SIG-M5 treated with dmso at 0.1 percent for 504 hours (cell line): ENCODE measurements at regions not wholly inside any gene's neighbourhood (a gene's known extent, or its start where the extent isn't known, plus 50 kb on each side); places are given as distances from the start of the nearest gene placed in this dataset.
"Not testable (repeated sequence)": the region's sequence is repeated elsewhere in the genome, so short reads cannot be mapped to it uniquely, and the experiment has no call there.

Source experiments
- DNase-seq: peaks from one replicate; lab custom pipeline; 2025; ENCODE audit not compliant: unreplicated experiment; lab: John Stamatoyannopoulos, UW

GRCh38 chr2:235215248-235215647, 263.4 kb downstream of the SH3BP4 start:
- DNase-seq, result no peak

DNA sequence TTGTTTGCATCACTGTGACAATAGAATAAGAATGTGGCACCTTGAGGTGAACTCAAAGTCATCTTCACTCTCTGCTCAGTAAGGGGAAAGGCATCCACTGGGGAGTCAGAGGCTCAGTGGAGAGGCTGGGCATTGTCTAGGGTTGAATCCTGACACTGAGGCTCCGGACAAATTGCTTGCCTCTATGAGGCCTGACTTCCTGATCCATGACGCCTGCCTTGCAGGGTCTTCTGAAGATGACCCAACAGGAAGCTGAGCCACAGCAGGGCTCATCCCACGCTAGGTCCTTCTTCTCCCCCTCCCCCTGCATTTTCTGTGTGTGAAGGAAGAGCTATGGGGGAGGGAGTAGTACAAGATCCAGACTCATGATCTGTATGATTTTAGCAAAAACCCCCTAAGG, 265.1 kb downstream of the SH3BP4 start:
- DNase-seq, result no peak

GRCh38 chr2:235217846-235218245, 266.0 kb downstream of the SH3BP4 start:
- DNase-seq, result no peak

DNA sequence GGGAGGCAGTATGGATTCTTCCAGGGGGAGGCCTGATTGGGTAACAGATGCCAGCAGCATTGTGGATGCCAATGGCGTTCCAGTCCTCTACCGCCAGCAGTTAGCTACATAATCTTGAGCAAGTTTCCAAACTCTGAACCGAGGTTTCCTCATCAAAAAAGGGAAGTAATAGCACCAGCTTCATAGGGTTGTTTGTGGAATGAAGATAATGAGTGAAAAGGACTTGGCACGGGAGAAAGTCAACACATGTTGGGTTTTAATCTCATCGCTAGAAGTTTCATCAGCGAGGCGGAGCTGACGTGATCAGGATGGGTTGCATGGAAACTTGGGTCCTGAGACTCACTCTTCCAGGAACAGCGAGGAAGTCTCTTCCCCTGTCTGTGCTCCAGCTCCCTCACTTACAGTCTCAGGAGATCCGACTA, 266.7 kb downstream of the SH3BP4 start:
- peak; percentile 24 for DNase-seq

- DNase-seq, result no peak
These were observed 267.2 kb downstream of the SH3BP4 start for GRCh38 chr2:235219048-235219447.

DNA sequence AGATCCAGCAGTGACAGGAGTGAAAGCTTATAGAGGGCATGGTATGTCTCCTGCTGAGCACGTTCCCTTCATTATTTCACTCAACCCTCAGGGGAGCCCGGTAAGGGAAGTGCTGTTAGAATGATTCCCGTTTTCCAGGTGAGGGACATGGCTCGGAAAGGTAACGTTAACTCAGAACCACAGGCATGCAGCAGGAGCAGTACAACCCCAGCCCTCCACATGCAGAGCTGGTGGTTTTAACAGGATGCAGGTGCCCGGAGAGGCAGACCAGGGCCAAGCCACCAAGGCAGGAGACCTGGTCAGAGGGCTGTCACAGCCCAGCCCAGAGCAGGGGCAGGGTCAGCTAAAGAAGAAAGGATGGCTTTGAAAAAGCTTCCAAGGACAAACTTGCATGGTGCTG, 268.5 kb downstream of the SH3BP4 start:
- DNase-seq, result no peak

DNA sequence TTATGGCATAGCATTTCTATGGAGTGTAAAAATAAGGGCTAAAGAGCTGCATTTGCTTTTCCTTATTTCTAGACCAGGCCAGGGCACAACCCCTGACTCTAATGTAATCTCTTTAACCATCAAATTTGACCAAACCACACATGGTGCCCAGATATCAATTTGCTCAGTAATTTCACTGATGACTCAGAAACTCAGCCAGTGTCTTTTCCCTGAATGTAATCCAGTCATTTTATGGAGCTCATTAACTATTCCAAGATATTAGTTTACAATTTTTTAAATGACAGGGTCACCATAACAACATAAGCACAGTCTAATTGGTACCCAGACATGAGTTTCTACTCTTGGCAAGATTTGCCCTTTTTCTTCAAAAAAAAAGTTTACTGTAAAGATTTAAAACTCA, 270.8 kb upstream of the AGAP1 start:
- DNase-seq, result no peak

GRCh38 chr2:235224410-235224809, 269.4 kb upstream of the AGAP1 start:
- no peak for DNase-seq

- DNase-seq, result no peak
These were observed 268.6 kb upstream of the AGAP1 start for GRCh38 chr2:235225261-235225660.

- DNase-seq, result no peak
These were observed 266.3 kb upstream of the AGAP1 start for GRCh38 chr2:235227590-235227989.

DNA sequence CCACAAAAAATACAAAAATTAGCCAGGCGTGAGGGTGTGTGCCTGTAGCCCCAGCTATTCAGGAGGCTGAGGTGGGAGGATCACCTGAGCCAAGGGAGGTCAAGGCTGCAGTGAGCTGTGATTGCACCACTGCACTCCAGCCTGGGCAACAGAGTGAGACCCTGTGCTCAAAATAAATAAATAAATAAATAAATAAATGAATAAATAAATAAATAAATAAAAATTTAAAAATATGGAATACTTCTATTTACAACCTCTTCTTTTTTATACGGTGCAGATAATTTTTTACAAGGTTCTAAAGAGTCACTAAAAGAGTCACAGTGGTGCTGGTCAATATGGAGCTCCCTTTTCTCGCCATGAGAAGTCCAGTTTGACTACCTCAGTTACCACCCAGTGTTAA, 265.4 kb upstream of the AGAP1 start:
- not testable (repeated sequence) for DNase-seq

GRCh38 chr2:235229236-235229635, 264.6 kb upstream of the AGAP1 start:
- no peak for DNase-seq

GRCh38 chr2:235230821-235231601, 262.8 kb upstream of the AGAP1 start:
- no peak for DNase-seq

GRCh38 chr2:235232449-235233433, 261.1 kb upstream of the AGAP1 start:
- no peak for DNase-seq

DNA sequence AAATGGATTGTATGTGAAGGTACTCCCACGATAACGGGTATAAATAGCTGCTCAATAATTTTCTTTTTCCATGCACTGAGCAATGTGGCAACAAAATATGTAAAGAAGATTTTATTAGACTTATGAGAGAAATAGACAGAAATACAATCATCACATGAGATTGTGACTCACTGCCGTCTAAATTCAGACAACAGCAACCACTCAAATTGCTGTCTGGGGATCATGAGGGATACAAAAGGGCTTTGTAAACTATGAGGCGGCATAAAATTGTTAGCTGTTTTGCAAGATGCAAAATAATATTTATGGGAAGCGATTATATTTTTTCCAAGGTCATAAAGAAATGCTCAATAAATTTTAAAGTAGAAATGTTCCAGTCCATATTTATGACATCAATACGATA, 259.1 kb upstream of the AGAP1 start:
- DNase-seq, result no peak

DNA sequence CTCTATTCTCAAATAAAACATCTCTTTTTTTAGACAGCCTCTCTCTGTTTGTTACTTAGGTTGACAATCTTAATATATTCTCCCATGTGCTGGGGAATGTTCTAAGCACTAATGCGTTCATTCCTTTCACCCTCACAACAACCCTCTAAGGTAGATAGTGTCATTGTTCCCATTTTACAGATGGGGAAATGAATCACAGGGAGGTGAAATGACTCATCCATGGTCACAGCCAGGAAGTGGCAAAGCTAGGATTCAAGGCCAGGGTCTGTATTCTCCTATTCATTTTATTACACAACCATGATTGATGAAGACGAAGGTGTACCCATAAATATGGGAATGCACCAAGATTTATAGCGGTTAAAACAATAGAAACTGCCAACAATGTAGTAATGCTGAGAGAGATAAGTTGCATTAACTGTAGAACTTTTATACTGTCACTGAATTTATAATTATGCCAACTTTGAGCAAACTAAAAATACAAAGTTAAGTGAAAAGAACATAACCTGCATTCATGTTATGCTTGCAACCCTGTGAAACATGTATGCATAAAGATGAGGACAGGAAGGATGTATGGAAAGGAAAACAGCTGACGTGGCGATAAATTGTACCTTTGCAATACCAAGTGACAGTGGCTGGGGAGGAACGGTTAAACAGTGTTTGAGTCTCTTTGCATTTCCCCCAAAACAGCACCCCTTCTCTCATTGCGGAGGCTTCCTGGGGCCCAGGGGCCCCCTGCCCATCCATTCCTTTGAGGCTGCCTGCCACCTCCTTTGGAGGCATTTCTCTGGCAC, 257.7 kb upstream of the AGAP1 start:
- no peak for DNase-seq

- DNase-seq, result no peak
These were observed 255.3 kb upstream of the AGAP1 start for GRCh38 chr2:235238537-235238936.

- DNase-seq, result no peak
These were observed 253.3 kb upstream of the AGAP1 start for GRCh38 chr2:235240574-235240973.

GRCh38 chr2:235244255-235245220, 249.3 kb upstream of the AGAP1 start:
- no peak for DNase-seq

DNA sequence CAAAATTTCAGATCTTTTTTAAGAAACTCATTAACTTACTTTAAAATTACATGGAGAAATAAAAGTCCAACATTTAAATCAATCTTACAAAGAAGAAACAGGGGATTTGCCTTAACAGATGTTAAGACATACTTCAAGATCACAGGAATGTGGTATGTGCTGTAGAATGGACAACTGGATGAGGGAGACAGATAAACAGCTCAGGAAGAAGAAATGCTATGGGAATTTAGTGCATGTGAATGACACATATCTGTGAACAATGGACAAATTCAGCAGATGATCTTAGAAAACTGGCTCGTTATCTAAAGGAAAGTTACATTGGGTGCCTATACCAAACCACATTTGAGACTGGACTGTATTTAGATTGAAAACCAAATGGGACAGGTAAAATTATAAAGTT, 246.8 kb upstream of the AGAP1 start:
- DNase-seq, result no peak
